COLO668 (cell line): ENCODE measurements at regions not wholly inside any gene's neighbourhood (a gene's known extent, or its start where the extent isn't known, plus 50 kb on each side); places are given as distances from the start of the nearest gene placed in this dataset.

Source experiments
- DNase-seq: peaks from one replicate; lab custom pipeline; 2025; ENCODE audit not compliant: unreplicated experiment; lab: John Stamatoyannopoulos, UW

DNA sequence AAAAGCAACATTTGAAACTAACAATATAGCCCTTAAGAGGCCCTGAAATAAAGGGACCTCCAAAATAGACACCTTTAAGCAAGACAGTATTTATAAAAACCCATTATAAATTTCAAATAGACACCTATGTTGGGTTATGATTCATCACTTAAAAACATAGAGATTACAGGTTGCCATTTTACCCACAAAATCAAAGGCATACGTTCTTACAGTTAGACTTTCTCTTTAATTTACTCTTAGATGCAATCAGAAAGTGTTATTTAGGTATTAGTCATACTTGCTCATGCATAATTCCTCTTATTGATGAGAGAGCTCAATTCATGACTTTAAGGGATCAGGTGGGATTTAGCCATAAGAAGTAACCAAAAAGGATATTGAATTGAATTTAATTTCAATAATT, 51.5 kb upstream of the TMEM200A start:
- DNase-seq, result no peak

DNA sequence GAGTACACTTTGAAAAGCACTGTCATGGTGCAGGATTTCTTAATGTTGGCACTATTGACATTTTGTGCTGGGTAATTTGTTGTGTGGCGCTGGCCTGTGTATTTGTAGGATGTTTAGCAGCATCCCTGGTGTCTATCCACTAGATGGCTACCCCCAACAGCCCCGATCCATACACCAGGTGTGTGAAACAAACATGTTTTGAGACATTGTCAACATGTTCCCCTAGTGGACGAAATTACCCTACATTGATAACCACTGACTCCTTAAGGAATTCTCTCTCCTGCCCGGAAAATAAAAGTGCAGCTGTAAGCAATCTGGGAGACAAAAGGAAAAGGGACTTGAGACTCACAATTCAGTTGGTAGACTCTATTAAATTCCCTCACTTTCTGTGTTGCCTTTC, 52.6 kb upstream of the TMEM200A start:
- DNase-seq, result no peak

- no peak for DNase-seq
These were observed 56.8 kb upstream of the TMEM200A start for GRCh38 chr6:130309028-130309427.

GRCh38 chr6:130307752-130308361, 58.0 kb upstream of the TMEM200A start:
- no peak for DNase-seq

- no peak for DNase-seq
These were observed 59.4 kb upstream of the TMEM200A start for GRCh38 chr6:130306377-130306776.

- no peak for DNase-seq
These were observed 62.4 kb upstream of the TMEM200A start for GRCh38 chr6:130303431-130303830.

DNA sequence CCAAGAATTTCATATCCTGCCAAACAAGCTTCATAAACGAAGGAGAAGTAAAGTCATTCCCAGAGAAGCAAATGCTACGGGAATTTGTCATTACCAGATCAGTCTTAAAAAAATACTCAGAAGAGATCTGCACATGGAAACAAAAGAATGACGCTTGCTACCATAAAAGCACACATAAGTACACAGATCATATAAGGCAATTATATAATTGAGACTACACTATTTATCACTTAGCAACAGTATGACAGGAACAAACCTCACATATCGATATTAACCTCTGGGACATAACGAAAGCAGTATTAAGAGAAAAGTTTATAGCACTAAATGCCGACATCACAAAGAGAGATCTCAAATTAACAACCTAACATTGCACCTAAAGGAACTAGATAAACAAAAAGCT, 67.6 kb upstream of the TMEM200A start:
- DNase-seq, result no peak

GRCh38 chr6:130296854-130297253, 69.0 kb upstream of the TMEM200A start:
- DNase-seq, result no peak

DNA sequence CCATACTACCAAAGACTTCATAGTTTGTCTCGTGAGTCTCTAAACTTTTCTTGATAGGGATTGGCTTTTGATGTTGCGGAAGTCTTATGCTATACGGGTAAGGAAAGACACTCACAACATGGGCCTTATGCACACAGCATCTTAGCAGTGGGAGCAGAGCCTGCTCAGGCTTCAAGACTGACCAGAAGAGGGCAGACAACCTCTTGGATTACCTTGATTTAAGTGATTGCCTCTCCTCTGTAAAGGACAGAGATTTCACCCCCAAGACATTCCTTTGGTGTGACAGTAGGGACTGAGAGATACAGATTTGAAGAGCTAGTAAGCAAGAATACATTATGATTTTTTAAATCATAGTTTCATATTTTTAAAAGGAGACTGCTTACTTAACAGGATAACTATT, 71.0 kb upstream of the SAMD3 start:
- peak; percentile 2 for DNase-seq

GRCh38 chr6:130288065-130288464, 65.3 kb upstream of the SAMD3 start:
- no peak for DNase-seq

- DNase-seq, result no peak
These were observed 59.7 kb upstream of the SAMD3 start for GRCh38 chr6:130282234-130282995.

- DNase-seq, result no peak
These were observed 53.8 kb upstream of the SAMD3 start for GRCh38 chr6:130276507-130276906.

DNA sequence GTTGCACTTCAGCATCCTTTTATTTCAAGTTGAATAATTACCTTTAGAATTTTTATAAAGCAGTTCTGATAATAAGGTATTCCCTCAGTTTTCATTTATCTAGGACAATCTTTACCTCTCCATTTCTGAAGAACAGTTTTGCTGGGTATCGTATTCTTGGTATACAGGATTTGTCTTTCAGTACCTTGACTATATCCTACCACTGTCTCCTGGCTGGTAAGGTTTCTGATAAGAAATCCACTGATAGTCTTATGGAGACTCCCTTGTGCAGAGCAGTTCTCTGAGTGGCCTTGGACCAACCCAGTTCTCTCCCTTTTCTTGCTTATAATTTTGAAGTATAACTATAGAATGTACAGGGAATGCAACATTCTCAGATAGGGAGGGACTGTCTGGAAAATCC, 51.3 kb upstream of the SAMD3 start:
- no peak for DNase-seq
